ENCODE measurements at regions not wholly inside any gene's neighbourhood (a gene's known extent, or its start where the extent isn't known, plus 50 kb on each side); places are given as distances from the start of the nearest gene placed in this dataset.

- DNase-seq (ENCODE audit: low read depth): no peak
- CTCF ChIA-PET: no interaction called here
- TF ChIP-seq CTCF (IDR thresholded peaks at IDR 0.05; ENCODE audit: insufficient read depth, low read depth, low read length): peak; percentile 14; the same call in 1 of the 2 replicates
- no peak overlapping the region for H3K4me3 ChIP-seq (ENCODE audit: low read depth, low read length)
- POLR2A ChIA-PET: no interaction called here
- no peaks in the 10 kb centered on the region for H3K36me3 ChIP-seq (ENCODE audit: control insufficient read depth, insufficient read depth, low read length)
- no peaks in the 10 kb centered on the region for H3K27me3 ChIP-seq (ENCODE audit: control insufficient read depth, insufficient read depth, low read length)
Observed at GRCh38 chr21:14773777-14774345, 227.7 kb upstream of the SAMSN1 start.

- no peak for DNase-seq (ENCODE audit: low read depth)
- ChIA-PET CTCF (no interaction called here), POLR2A (no interaction called here)
- Histone ChIP-seq H3K27me3 (ENCODE audit: control insufficient read depth, insufficient read depth, low read length) (no peaks in the 10 kb centered on the region), H3K4me3 (ENCODE audit: low read depth, low read length) (no peak overlapping the region), H3K36me3 (ENCODE audit: control insufficient read depth, insufficient read depth, low read length) (no peaks in the 10 kb centered on the region)
- no peak for TF ChIP-seq CTCF (IDR thresholded peaks at IDR 0.05; ENCODE audit: insufficient read depth, low read depth, low read length)
Observed at GRCh38 chr21:14771593-14771992, 225.5 kb upstream of the SAMSN1 start.

GRCh38 chr21:14768042-14768441 is 221.9 kb upstream of the SAMSN1 start:
- ChIA-PET POLR2A (no interaction called here), CTCF (no interaction called here)
- H3K36me3 ChIP-seq (ENCODE audit: control insufficient read depth, insufficient read depth, low read length): no peaks in the 10 kb centered on the region
- H3K4me3 ChIP-seq (ENCODE audit: low read depth, low read length): no peak overlapping the region
- H3K27me3 ChIP-seq (ENCODE audit: control insufficient read depth, insufficient read depth, low read length): no peaks in the 10 kb centered on the region
- no peak for DNase-seq (ENCODE audit: low read depth)
- TF ChIP-seq CTCF (IDR thresholded peaks at IDR 0.05; ENCODE audit: insufficient read depth, low read depth, low read length): no peak

GRCh38 chr21:14767192-14767852 is 221.2 kb upstream of the SAMSN1 start:
- no peak for DNase-seq (ENCODE audit: low read depth)
- Histone ChIP-seq H3K27me3 (ENCODE audit: control insufficient read depth, insufficient read depth, low read length) (no peaks in the 10 kb centered on the region), H3K4me3 (ENCODE audit: low read depth, low read length) (no peak overlapping the region), H3K36me3 (ENCODE audit: control insufficient read depth, insufficient read depth, low read length) (no peaks in the 10 kb centered on the region)
- TF ChIP-seq CTCF (IDR thresholded peaks at IDR 0.05; ENCODE audit: insufficient read depth, low read depth, low read length): no peak
- ChIA-PET CTCF (no interaction called here), POLR2A (no interaction called here)

- no peak overlapping the region for H3K4me3 ChIP-seq (ENCODE audit: low read depth, low read length)
- CTCF ChIA-PET: no interaction called here
- no peaks in the 10 kb centered on the region for H3K36me3 ChIP-seq (ENCODE audit: control insufficient read depth, insufficient read depth, low read length)
- no peak for DNase-seq (ENCODE audit: low read depth)
- no peaks in the 10 kb centered on the region for H3K27me3 ChIP-seq (ENCODE audit: control insufficient read depth, insufficient read depth, low read length)
- no peak for TF ChIP-seq CTCF (IDR thresholded peaks at IDR 0.05; ENCODE audit: insufficient read depth, low read depth, low read length)
- POLR2A ChIA-PET: no interaction called here
Observed at GRCh38 chr21:14766241-14766640, 220.1 kb upstream of the SAMSN1 start.
